Panc1 (cell line): ENCODE measurements at regions not wholly inside any gene's neighbourhood (a gene's known extent, or its start where the extent isn't known, plus 50 kb on each side); places are given as distances from the start of the nearest gene placed in this dataset.

Experiments
- ATAC-seq: fragments of 200-7000 bp; cut with Tn5 transposase; 2 replicates; pipeline ENCODE4 v1.9.1; 2020; ENCODE audit warnings: mild to moderate bottlenecking, moderate library complexity
- BruUV-seq: library from RNA; stranded (reverse); fragments of 400-500 nt; replicated peaks from 2 replicates; lab custom pipeline; 2021; lab: Mats Ljungman, UMichigan
- CTCF ChIA-PET: fragments of 300-600 bp; sonication (Branson Sonifier 250); formaldehyde crosslinking; loops from one replicate; lab custom pipeline; 2022; ENCODE audit warnings: antibody characterized with exemption; lab: Charles Lee
- POLR2A ChIA-PET: fragments of 300-600 bp; sonication (Branson Sonifier 250); formaldehyde crosslinking; loops from one replicate; lab custom pipeline; 2022; ENCODE audit warnings: antibody characterized with exemption; lab: Charles Lee
- DNase-seq: peaks from one replicate; pipeline ENCODE4 v3.0.0-alpha.2; 2010; ENCODE audit warnings: low read depth, low spot score
- H3K27ac ChIP-seq: 2 replicates; pipeline ENCODE4 v1.5.1; 2011; ENCODE audit warnings: mild to moderate bottlenecking, low read length, inconsistent platforms
- H3K27me3 ChIP-seq: fragments of 200-500 bp; sonication (Bioruptor generic); 2 replicates; pipeline ENCODE4 v1.6.0; 2014; ENCODE audit warnings: low read length, inconsistent platforms; ENCODE audit not compliant: control insufficient read depth, insufficient read depth
- H3K36me3 ChIP-seq: fragments of 200-500 bp; sonication (Bioruptor generic); 2 replicates; pipeline ENCODE4 v1.5.1; 2014; ENCODE audit warnings: inconsistent platforms, mild to moderate bottlenecking, low read length, moderate library complexity; ENCODE audit not compliant: control insufficient read depth, insufficient read depth
- H3K4me1 ChIP-seq: 2 replicates; pipeline ENCODE4 v1.5.1; 2011; ENCODE audit warnings: inconsistent platforms, mild to moderate bottlenecking, low read length, moderate library complexity; ENCODE audit not compliant: control insufficient read depth, insufficient read depth
- H3K4me3 ChIP-seq, 2 experiments: 2 replicates each; pipeline ENCODE4 v1.5.1; 2011 to 2012; ENCODE audit warnings: low read depth in 2 of 2, low read length in 2 of 2, mild to moderate bottlenecking in 2 of 2, inconsistent platforms in 1 of 2, moderate library complexity in 1 of 2
- H3K9me3 ChIP-seq: fragments of 200-500 bp; sonication (Bioruptor generic); 2 replicates; pipeline ENCODE4 v1.5.1; 2014; ENCODE audit warnings: low read depth, mild to moderate bottlenecking, inconsistent platforms, low read length, moderate library complexity; ENCODE audit not compliant: control insufficient read depth, insufficient read depth
- CTCF ChIP-seq: fragments of 450-650 bp; IDR thresholded peaks from 2 replicates; pipeline ENCODE4 v1.5.1; 2017; ENCODE audit warnings: mild to moderate bottlenecking
- POLR2AphosphoS5 ChIP-seq: IDR thresholded peaks from 2 replicates; pipeline ENCODE4 v1.6.1; 2012; ENCODE audit warnings: mild to moderate bottlenecking, low read depth, low read length, moderate library complexity
- REST ChIP-seq, 2 experiments: IDR thresholded peaks; 2 replicates each; pipeline ENCODE4 v1.6.1; 2011 to 2012; ENCODE audit warnings: low read depth in 2 of 2, control low read depth in 1 of 2, low read length in 1 of 2, mild to moderate bottlenecking in 1 of 2, moderate library complexity in 1 of 2; ENCODE audit not compliant: insufficient read depth in 1 of 2
- SIN3A ChIP-seq: IDR thresholded peaks from 2 replicates; pipeline ENCODE4 v1.6.1; 2012; ENCODE audit warnings: low read depth, mild to moderate bottlenecking, low read length, moderate library complexity, borderline replicate concordance; ENCODE audit not compliant: insufficient read depth
- TCF7L2 ChIP-seq: IDR thresholded peaks from 2 replicates; pipeline ENCODE4 v1.6.1; 2011; ENCODE audit warnings: mild to moderate bottlenecking, low read depth, low read length, inconsistent platforms
- in situ Hi-C: cut with HindIII; loops from 2 replicates; pipeline ENCODE4 v1.10.0; 2016; ENCODE audit warnings: low sequenced_read_pairs, low pct_unique_long_range_greater_than_20kb
- intact Hi-C: fragments of 100-400 bp; cut with micrococcal nuclease; formaldehyde crosslinking; loops from one replicate; pipeline ENCODE4 v1.10.0; 2022; ENCODE audit not compliant: unreplicated experiment

- Histone ChIP-seq H3K27me3 (no peaks in the 10 kb centered on the region), H3K36me3 (no peaks in the 10 kb centered on the region), H3K4me1 (no peaks in the 10 kb centered on the region), H3K27ac (no peak overlapping the region), H3K9me3 (no peaks in the 10 kb centered on the region; the same call in 1 of the 2 replicates), H3K4me3 (no peak overlapping the region)
- no peak for TF ChIP-seq CTCF
- no peak for TF ChIP-seq REST (IDR thresholded peaks at IDR 0.05; ENCODE audit: insufficient read depth in 1 of 2, low read depth in 2 of 2, low read length in 1 of 2)
- no peak for TF ChIP-seq TCF7L2
- TF ChIP-seq POLR2AphosphoS5 = no peak
- no peak for TF ChIP-seq SIN3A
- POLR2A ChIA-PET = no interaction called here
- intact Hi-C loops (no loop called here), in situ Hi-C loops (no loop called here)
- DNase-seq (no peak), ATAC-seq (no peak)
- CTCF ChIA-PET = no interaction called here
- BruUV-seq = no TSS peak
Observed at GRCh38 chr7:46739518-46740234, 818.6 kb upstream of the IGFBP3 start.

GRCh38 chr7:46738796-46739195 lies 817.7 kb upstream of the IGFBP3 start:
- BruUV-seq = no TSS peak
- Histone ChIP-seq H3K27me3 (no peaks in the 10 kb centered on the region), H3K27ac (no peak overlapping the region), H3K9me3 (no peaks in the 10 kb centered on the region; the same call in 1 of the 2 replicates), H3K4me3 (no peak overlapping the region), H3K4me1 (no peaks in the 10 kb centered on the region), H3K36me3 (no peaks in the 10 kb centered on the region)
- TF ChIP-seq REST (IDR thresholded peaks at IDR 0.05; ENCODE audit: insufficient read depth in 1 of 2, low read depth in 2 of 2, low read length in 1 of 2) (no peak), TCF7L2 (no peak), SIN3A (no peak), POLR2AphosphoS5 (no peak), CTCF (no peak)
- no peak for DNase-seq
- ChIA-PET POLR2A (no interaction called here), CTCF (no interaction called here)
- ATAC-seq = no peak
- intact Hi-C loops (no loop called here), in situ Hi-C loops (no loop called here)
